ENCODE measurements at regions not wholly inside any gene's neighbourhood (a gene's known extent, or its start where the extent isn't known, plus 50 kb on each side); places are given as distances from the start of the nearest gene placed in this dataset.
"Not testable (repeated sequence)": the region's sequence is repeated elsewhere in the genome, so short reads cannot be mapped to it uniquely, and the experiment has no call there.

DNA sequence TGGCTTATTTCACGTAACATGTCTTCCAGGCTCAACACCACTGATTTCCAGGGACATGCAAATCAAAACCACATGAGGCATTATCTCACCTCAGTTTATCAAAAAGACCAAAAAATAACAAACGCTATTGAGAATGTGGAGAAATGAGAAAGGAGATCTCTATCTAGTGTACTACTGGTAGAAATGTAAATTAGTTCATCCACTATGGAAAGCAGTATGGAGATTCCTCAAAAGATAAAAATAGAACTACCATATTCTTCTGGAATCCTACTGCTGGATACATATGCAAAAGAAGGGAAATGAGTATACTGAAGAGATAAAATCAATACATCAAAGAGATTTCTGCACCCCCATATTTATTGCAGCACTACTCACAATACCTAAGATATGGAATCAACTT, 329.6 kb upstream of the NDST3 start:
- ChIA-PET POLR2A (no interaction called here), CTCF (no interaction called here)
- BruUV-seq (replicated peaks), result no TSS peak
- H3K4me1 ChIP-seq, result no peaks in the 10 kb centered on the region
- intact Hi-C loops (cut with micrococcal nuclease; ENCODE audit: unreplicated experiment), result no loop called here
- Mint-ChIP-seq H3K27me3 (ENCODE audit: insufficient read depth, unreplicated experiment) (peaks cover 3% of the 10 kb centered on the region), H3K36me3 (ENCODE audit: insufficient read depth, unreplicated experiment) (no peaks in the 10 kb centered on the region), H3K4me1 (ENCODE audit: low read depth, unreplicated experiment) (peaks cover 12% of the 10 kb centered on the region), H3K4me3 (ENCODE audit: unreplicated experiment) (no peak overlapping the region), H3K27ac (ENCODE audit: unreplicated experiment) (no peak overlapping the region), H3K9me3 (ENCODE audit: unreplicated experiment) (peaks cover 13% of the 10 kb centered on the region)
- H3K27me3 ChIP-seq (replicated peaks; ENCODE audit: control insufficient read depth, insufficient read depth, low read length), result no peaks in the 10 kb centered on the region; the same call in 1 of the 2 replicates
- no peaks in the 10 kb centered on the region for H3K9me3 ChIP-seq
- H3K4me3 ChIP-seq (ENCODE audit: low read depth, low read length), result no peak overlapping the region
- no peaks in the 10 kb centered on the region for H3K36me3 ChIP-seq (ENCODE audit: control insufficient read depth, insufficient read depth, low read length)
- TF ChIP-seq, protein P1, sequence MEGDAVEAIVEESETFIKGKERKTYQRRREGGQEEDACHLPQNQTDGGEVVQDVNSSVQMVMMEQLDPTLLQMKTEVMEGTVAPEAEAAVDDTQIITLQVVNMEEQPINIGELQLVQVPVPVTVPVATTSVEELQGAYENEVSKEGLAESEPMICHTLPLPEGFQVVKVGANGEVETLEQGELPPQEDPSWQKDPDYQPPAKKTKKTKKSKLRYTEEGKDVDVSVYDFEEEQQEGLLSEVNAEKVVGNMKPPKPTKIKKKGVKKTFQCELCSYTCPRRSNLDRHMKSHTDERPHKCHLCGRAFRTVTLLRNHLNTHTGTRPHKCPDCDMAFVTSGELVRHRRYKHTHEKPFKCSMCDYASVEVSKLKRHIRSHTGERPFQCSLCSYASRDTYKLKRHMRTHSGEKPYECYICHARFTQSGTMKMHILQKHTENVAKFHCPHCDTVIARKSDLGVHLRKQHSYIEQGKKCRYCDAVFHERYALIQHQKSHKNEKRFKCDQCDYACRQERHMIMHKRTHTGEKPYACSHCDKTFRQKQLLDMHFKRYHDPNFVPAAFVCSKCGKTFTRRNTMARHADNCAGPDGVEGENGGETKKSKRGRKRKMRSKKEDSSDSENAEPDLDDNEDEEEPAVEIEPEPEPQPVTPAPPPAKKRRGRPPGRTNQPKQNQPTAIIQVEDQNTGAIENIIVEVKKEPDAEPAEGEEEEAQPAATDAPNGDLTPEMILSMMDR (IDR thresholded peaks at IDR 0.05; ENCODE audit: insufficient read depth in 1 of 2, low read depth in 1 of 2, low read length in 1 of 2, severe bottlenecking in 1 of 2, unreplicated experiment in 1 of 2), result no peak
- no peak for DNase-seq

DNA sequence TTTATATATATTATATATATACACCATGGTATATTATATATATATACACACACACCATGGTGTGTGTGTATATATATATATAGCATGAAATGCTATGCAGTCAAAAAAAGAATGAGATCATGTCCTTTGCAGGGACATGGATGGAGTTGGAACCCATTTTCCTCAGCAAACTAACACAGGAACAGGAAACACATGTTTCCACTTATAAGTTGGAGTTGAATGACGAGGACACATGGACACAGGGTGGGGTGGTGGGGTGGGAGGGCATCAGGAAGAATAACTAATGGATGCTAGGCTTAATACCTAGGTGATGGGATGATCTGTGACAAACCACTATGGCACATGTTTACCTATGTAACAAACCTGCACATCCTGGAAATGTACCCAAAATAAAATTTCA, 293.6 kb upstream of the NDST3 start:
- no peaks in the 10 kb centered on the region for H3K27me3 ChIP-seq (replicated peaks; ENCODE audit: control insufficient read depth, insufficient read depth, low read length)
- DNase-seq, result no peak
- BruUV-seq (replicated peaks), result no TSS peak
- POLR2A ChIA-PET, result no interaction called here
- H3K4me3 Mint-ChIP-seq (ENCODE audit: unreplicated experiment), result no peak overlapping the region
- H3K36me3 Mint-ChIP-seq (ENCODE audit: insufficient read depth, unreplicated experiment), result no peaks in the 10 kb centered on the region
- H3K4me3 ChIP-seq (ENCODE audit: low read depth, low read length), result no peak overlapping the region
- TF ChIP-seq, protein P1 (IDR thresholded peaks at IDR 0.05; ENCODE audit: insufficient read depth in 1 of 2, low read depth in 1 of 2, low read length in 1 of 2, severe bottlenecking in 1 of 2, unreplicated experiment in 1 of 2), result no peak
- no peaks in the 10 kb centered on the region for H3K9me3 ChIP-seq
- intact Hi-C loops (cut with micrococcal nuclease; ENCODE audit: unreplicated experiment), result no loop called here
- H3K4me1 Mint-ChIP-seq (ENCODE audit: low read depth, unreplicated experiment), result no peaks in the 10 kb centered on the region
- H3K4me1 ChIP-seq, result no peaks in the 10 kb centered on the region
- H3K27me3 Mint-ChIP-seq (ENCODE audit: insufficient read depth, unreplicated experiment), result no peaks in the 10 kb centered on the region
- no peaks in the 10 kb centered on the region for H3K36me3 ChIP-seq (ENCODE audit: control insufficient read depth, insufficient read depth, low read length)
- no peaks in the 10 kb centered on the region for H3K9me3 Mint-ChIP-seq (ENCODE audit: unreplicated experiment)
- CTCF ChIA-PET, result no interaction called here
- no peak overlapping the region for H3K27ac Mint-ChIP-seq (ENCODE audit: unreplicated experiment)

DNA sequence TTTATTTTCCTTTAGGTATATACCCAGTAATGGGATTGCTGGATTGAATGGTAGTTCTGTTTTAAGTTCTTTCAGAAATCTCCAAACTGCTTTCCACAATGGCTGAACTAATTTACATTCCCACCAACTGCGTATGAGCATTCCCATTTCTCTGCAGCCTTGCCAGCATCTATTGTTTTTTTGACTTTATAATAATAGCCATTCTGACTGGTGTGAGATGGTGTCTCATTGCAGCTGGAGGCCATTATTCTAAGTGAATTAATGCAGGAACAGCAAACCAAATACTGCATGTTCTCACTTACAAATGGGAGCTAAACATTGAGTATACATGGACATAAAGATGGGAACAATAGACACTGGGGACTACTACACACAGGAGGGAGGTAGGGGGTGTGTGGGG, 288.9 kb upstream of the NDST3 start:
- H3K9me3 Mint-ChIP-seq (ENCODE audit: unreplicated experiment); DNase-seq; H3K27ac Mint-ChIP-seq (ENCODE audit: unreplicated experiment); H3K27me3 Mint-ChIP-seq (ENCODE audit: insufficient read depth, unreplicated experiment); H3K27me3 ChIP-seq (replicated peaks; ENCODE audit: control insufficient read depth, insufficient read depth, low read length); POLR2A ChIA-PET; H3K36me3 Mint-ChIP-seq (ENCODE audit: insufficient read depth, unreplicated experiment); H3K4me3 Mint-ChIP-seq (ENCODE audit: unreplicated experiment); H3K4me1 ChIP-seq; H3K4me1 Mint-ChIP-seq (ENCODE audit: low read depth, unreplicated experiment); H3K9me3 ChIP-seq; intact Hi-C loops (cut with micrococcal nuclease; ENCODE audit: unreplicated experiment); H3K36me3 ChIP-seq (ENCODE audit: control insufficient read depth, insufficient read depth, low read length); H3K4me3 ChIP-seq (ENCODE audit: low read depth, low read length); BruUV-seq (replicated peaks); CTCF ChIA-PET: not testable (repeated sequence)

DNA sequence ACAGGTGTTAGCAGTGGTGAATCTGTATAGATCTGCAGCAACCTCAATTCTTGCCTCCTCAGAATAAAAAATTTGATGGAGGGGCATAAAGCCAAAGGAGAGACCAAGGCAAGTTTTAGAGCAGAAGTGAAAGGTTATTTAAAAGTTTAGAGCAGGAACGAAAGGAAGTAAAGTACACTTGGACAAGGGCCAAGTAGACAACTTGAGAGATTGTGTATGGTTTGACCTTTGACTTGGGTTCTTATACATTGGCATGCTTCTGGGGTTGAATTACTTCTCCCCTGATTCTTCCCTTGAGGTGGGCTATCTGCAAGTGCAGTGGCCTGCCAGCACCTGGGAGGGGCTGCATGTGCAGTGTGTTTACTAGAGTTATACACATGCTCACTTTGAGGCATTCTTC, 278.8 kb upstream of the NDST3 start:
- BruUV-seq (replicated peaks), result no TSS peak

More for the DNA sequence above, 278.8 kb upstream of the NDST3 start:
- CTCF ChIA-PET, result no interaction called here
- Mint-ChIP-seq H3K27ac (ENCODE audit: unreplicated experiment) (no peak overlapping the region), H3K36me3 (ENCODE audit: insufficient read depth, unreplicated experiment) (no peaks in the 10 kb centered on the region), H3K9me3 (ENCODE audit: unreplicated experiment) (peaks cover 25% of the 10 kb centered on the region), H3K4me1 (ENCODE audit: low read depth, unreplicated experiment) (no peaks in the 10 kb centered on the region), H3K27me3 (ENCODE audit: insufficient read depth, unreplicated experiment) (no peaks in the 10 kb centered on the region), H3K4me3 (ENCODE audit: unreplicated experiment) (no peak overlapping the region)
- Histone ChIP-seq H3K9me3 (no peaks in the 10 kb centered on the region), H3K4me1 (no peaks in the 10 kb centered on the region), H3K36me3 (ENCODE audit: control insufficient read depth, insufficient read depth, low read length) (no peaks in the 10 kb centered on the region), H3K4me3 (ENCODE audit: low read depth, low read length) (no peak overlapping the region), H3K27me3 (replicated peaks; ENCODE audit: control insufficient read depth, insufficient read depth, low read length) (no peaks in the 10 kb centered on the region)
- TF ChIP-seq, protein P1 (IDR thresholded peaks at IDR 0.05; ENCODE audit: insufficient read depth in 1 of 2, low read depth in 1 of 2, low read length in 1 of 2, severe bottlenecking in 1 of 2, unreplicated experiment in 1 of 2), result no peak
- intact Hi-C loops (cut with micrococcal nuclease; ENCODE audit: unreplicated experiment), result no loop called here
- DNase-seq, result no peak
- POLR2A ChIA-PET, result no interaction called here
